RWPE2 (cell line): ENCODE measurements at regions not wholly inside any gene's neighbourhood (a gene's known extent, or its start where the extent isn't known, plus 50 kb on each side); places are given as distances from the start of the nearest gene placed in this dataset.
A peak's percentile ranks its signal among the peaks of the same experiment; 100 is the strongest.

Experiments used
- ATAC-seq: fragments of 200-7000 bp; cut with Tn5 transposase; 3 replicates; pipeline ENCODE4 v1.9.1; 2021; ENCODE audit warnings: low read depth
- DNase-seq: peaks from one replicate; pipeline ENCODE4 v3.0.0-alpha.2; 2020; ENCODE audit warnings: low spot score
- H3K27ac ChIP-seq: fragments of 450-650 bp; 2 replicates; pipeline ENCODE4 v1.5.1; 2017; ENCODE audit warnings: mild to moderate bottlenecking; ENCODE audit not compliant: poor library complexity, severe bottlenecking
- H3K27me3 ChIP-seq: fragments of 250-450 bp; sonication (Bioruptor Pico); 2 replicates; pipeline ENCODE4 v1.5.1; 2021; ENCODE audit warnings: mild to moderate bottlenecking, moderate library complexity; ENCODE audit not compliant: insufficient read depth, poor library complexity, severe bottlenecking
- H3K36me3 ChIP-seq: fragments of 250-450 bp; sonication (Bioruptor Pico); 2 replicates; pipeline ENCODE4 v1.5.1; 2020; ENCODE audit warnings: low read depth, mild to moderate bottlenecking, moderate library complexity
- H3K4me1 ChIP-seq: fragments of 250-450 bp; sonication (Bioruptor Pico); 2 replicates; pipeline ENCODE4 v1.5.1; 2021; ENCODE audit warnings: mild to moderate bottlenecking, moderate library complexity; ENCODE audit not compliant: insufficient read depth, poor library complexity, severe bottlenecking
- H3K4me3 ChIP-seq: fragments of 250-450 bp; sonication (Bioruptor Pico); 2 replicates; pipeline ENCODE4 v1.5.1; 2021; ENCODE audit warnings: mild to moderate bottlenecking, moderate library complexity; ENCODE audit not compliant: severe bottlenecking
- H3K9me3 ChIP-seq: fragments of 250-450 bp; sonication (Bioruptor Pico); 2 replicates; pipeline ENCODE4 v1.5.1; 2021; ENCODE audit warnings: mild to moderate bottlenecking, moderate library complexity; ENCODE audit not compliant: severe bottlenecking
- TF ChIP-seq, protein P1 (sequence below): fragments of 450-650 bp; IDR thresholded peaks from one replicate; pipeline ENCODE4 v1.5.1; 2017; ENCODE audit warnings: mild to moderate bottlenecking, moderate library complexity; ENCODE audit not compliant: poor library complexity, severe bottlenecking

DNA sequence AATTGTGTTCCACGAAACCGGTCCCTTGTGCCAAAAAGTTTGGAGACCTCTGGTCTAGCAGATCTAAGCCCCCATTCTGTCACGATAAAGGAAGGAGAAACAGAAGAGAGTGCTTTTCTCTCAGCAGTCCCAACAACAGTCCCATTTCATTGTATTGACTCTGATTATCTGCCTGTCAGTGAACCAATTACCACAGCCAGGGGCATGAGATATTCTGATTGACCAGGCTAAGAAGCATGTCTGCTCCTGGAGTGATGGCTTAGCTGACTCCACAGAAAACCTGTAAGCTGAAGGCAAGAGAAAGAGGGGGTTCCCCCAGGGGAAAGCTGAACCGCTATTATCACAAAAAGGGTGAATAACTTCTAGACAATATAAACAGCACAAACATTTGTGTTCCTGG is 765.4 kb downstream of the SORCS1 start:
- Histone ChIP-seq H3K4me3 (no peak overlapping the region), H3K27me3 (no peaks in the 10 kb centered on the region), H3K9me3 (no peaks in the 10 kb centered on the region), H3K36me3 (no peaks in the 10 kb centered on the region), H3K4me1 (peaks cover 17% of the 10 kb centered on the region), H3K27ac (peak overlapping the region; percentile 40)
- DNase-seq = no peak
- TF ChIP-seq, protein P1, sequence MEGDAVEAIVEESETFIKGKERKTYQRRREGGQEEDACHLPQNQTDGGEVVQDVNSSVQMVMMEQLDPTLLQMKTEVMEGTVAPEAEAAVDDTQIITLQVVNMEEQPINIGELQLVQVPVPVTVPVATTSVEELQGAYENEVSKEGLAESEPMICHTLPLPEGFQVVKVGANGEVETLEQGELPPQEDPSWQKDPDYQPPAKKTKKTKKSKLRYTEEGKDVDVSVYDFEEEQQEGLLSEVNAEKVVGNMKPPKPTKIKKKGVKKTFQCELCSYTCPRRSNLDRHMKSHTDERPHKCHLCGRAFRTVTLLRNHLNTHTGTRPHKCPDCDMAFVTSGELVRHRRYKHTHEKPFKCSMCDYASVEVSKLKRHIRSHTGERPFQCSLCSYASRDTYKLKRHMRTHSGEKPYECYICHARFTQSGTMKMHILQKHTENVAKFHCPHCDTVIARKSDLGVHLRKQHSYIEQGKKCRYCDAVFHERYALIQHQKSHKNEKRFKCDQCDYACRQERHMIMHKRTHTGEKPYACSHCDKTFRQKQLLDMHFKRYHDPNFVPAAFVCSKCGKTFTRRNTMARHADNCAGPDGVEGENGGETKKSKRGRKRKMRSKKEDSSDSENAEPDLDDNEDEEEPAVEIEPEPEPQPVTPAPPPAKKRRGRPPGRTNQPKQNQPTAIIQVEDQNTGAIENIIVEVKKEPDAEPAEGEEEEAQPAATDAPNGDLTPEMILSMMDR = no peak
- ATAC-seq = no peak

DNA sequence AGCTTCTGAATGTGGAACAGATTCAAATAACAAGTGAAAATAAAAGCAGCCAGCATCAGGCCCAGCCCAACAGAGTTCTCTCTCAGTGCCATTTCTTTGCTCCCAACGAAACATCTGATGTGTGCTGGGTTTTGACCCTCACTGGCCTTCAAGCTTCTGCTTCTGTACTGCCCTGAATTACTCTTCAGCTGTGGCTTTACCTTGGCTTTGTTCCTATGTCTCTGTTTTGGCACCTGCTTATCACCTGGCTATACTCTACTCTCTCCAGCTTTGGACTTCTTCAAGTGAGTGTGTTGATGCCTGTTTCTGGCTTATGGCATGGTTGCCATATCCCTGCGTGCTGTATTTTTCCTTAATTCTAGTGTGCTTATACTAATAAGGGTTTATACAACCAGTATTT is 768.3 kb downstream of the SORCS1 start:
- Histone ChIP-seq H3K4me3 (no peak overlapping the region), H3K4me1 (peaks cover 14% of the 10 kb centered on the region), H3K36me3 (no peaks in the 10 kb centered on the region), H3K27ac (no peak overlapping the region), H3K9me3 (no peaks in the 10 kb centered on the region), H3K27me3 (no peaks in the 10 kb centered on the region)
- TF ChIP-seq, protein P1 = no peak
- ATAC-seq (no peak), DNase-seq (no peak)

DNA sequence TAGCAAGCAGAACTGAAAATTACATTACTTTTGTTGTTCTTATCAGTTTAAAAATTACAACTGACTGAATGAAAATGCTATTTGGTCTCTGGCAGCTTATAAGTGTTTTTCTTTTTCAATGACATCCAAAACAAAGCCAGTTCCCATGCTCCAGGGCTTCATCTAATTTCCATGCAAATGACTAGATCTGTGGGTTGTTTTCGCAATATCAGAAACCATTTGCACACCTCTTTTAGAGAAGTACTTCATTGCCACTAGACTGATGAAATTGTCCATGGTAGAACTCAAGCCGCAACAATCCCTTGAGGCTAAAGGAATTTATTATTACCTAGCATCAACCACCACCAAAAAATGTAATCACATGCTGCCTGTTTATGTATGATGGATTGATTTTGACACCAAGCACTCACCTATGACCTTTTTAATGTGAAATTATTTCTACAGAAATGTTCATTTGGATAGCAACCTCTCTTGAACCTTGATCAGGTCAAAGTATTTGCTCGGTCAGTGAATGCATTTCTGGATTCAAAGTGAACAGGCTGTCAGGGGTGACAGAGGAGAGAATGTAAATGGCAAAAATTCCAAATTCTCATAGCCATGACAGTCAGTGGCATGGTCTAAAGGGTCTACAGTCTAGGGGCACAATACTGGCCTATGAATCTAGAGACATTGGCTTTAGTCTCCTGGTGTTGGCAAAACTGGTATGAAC is 769.3 kb downstream of the SORCS1 start:
- no peaks in the 10 kb centered on the region for H3K9me3 ChIP-seq
- TF ChIP-seq, protein P1 = no peak
- H3K27me3 ChIP-seq = no peaks in the 10 kb centered on the region
- no peak overlapping the region for H3K4me3 ChIP-seq
- ATAC-seq (no peak), DNase-seq (no peak)
- no peaks in the 10 kb centered on the region for H3K36me3 ChIP-seq
- H3K4me1 ChIP-seq = peaks cover 14% of the 10 kb centered on the region
- H3K27ac ChIP-seq = no peak overlapping the region

DNA sequence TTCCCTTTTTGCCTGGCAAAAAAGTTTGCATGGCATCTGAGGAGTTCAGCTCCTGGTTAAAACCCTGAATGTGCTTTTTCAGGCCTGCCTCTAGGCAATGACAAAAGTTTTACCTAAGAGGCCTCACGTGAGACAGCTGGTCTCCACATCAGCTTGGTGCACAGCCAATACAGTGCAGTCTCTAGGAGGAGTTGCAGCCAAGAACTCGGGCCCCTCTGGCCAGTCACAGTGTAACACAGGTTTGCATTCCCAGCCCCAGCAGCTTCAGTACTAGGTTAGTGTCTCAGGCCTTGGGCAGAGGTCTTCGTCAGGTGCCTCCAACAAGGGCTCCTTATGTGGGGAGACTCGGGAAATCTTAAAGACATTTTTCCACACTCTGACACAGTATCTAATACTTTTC is 771.7 kb downstream of the SORCS1 start:
- no peak; the same call in 2 of the 3 replicates for ATAC-seq
- H3K27ac ChIP-seq = no peak overlapping the region
- H3K9me3 ChIP-seq = no peaks in the 10 kb centered on the region
- DNase-seq = no peak
- no peaks in the 10 kb centered on the region for H3K36me3 ChIP-seq
- H3K27me3 ChIP-seq = no peaks in the 10 kb centered on the region
- peaks cover 3% of the 10 kb centered on the region for H3K4me1 ChIP-seq
- TF ChIP-seq, protein P1 = no peak
- H3K4me3 ChIP-seq = no peak overlapping the region

DNA sequence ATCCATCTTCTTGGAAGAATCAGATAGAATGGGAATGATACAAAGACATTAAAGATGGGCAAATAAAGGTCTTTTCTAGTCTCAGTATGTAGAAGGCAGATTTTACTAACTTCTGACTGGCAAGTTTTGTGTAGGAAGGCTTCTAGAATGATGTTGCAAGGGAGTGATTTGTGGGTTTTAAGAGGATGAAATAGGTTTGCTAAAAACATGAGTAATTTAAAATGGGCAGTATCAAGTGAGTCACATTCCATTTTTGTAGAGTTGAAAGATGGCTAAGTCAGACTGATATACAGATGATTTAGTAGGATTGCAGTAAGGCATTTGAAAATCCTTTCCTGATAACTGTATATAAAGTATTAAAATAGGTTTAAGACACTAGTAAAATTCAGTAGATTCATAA is 777.4 kb downstream of the SORCS1 start:
- TF ChIP-seq, protein P1 = no peak
- Histone ChIP-seq H3K27ac (no peak overlapping the region), H3K9me3 (no peaks in the 10 kb centered on the region), H3K4me3 (no peak overlapping the region), H3K27me3 (no peaks in the 10 kb centered on the region), H3K4me1 (no peaks in the 10 kb centered on the region), H3K36me3 (no peaks in the 10 kb centered on the region)
- peak; percentile 80 for ATAC-seq
- DNase-seq = no peak
